Neural progenitor cell (in vitro differentiated cells): ENCODE measurements at regions not wholly inside any gene's neighbourhood (a gene's known extent, or its start where the extent isn't known, plus 50 kb on each side); places are given as distances from the start of the nearest gene placed in this dataset.

Experiments
- EZH2 ChIP-seq: fragments of 200-600 bp; sonication (generic); IDR thresholded peaks from 2 replicates; pipeline ENCODE4 v1.6.1; 2017; ENCODE audit warnings: antibody characterized with exemption, mild to moderate bottlenecking, moderate library complexity
- EZH2phosphoT487 ChIP-seq: fragments of 200-600 bp; sonication (generic); IDR thresholded peaks from 2 replicates; pipeline ENCODE4 v1.6.1; 2017; ENCODE audit warnings: antibody characterized with exemption

DNA sequence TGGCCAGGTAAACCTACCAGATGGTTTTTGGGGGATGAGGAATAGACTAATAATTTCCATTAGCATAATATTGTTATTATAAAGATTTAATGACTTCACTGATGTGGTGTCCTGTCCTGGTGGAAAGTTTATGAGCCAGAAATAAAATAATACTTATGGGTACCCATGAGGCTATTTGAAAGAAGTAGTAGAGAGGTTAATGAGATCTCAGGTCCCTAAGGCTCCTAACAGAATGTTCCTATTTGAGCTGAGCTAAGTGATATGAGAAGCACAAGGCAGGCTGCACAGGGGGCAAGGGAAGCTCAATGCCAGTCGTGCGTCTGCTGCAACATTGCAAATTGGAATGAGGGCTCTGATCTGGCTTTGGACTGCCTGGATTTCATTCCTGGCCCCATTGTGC lies 174.1 kb downstream of the BMP2 start:
- TF ChIP-seq EZH2 (no peak), EZH2phosphoT487 (no peak)
